Liver (tissue), 3 donors: ENCODE measurements at regions not wholly inside any gene's neighbourhood (a gene's known extent, or its start where the extent isn't known, plus 50 kb on each side); places are given as distances from the start of the nearest gene placed in this dataset.

Experiments
- EGR1 ChIP-seq, 2 donors: IDR thresholded peaks; 2 replicates each; pipeline ENCODE4 v1.6.1; 2016 to 2018; ENCODE audit warnings: antibody characterized with exemption in 2 of 2, low read depth in 2 of 2
- GABPA ChIP-seq, 2 donors: IDR thresholded peaks in 1 of 2; conservative IDR thresholded peaks in 1 of 2; 2 replicates each; pipeline ENCODE4 v1.6.1; 2016; ENCODE audit warnings: antibody characterized with exemption in 2 of 2, mild to moderate bottlenecking in 1 of 2, moderate library complexity in 1 of 2
- HNF4A ChIP-seq, 2 donors: conservative IDR thresholded peaks; 2 replicates each; pipeline ENCODE4 v1.6.1; 2016; ENCODE audit warnings: antibody characterized with exemption in 2 of 2, mild to moderate bottlenecking in 2 of 2
- SP1 ChIP-seq: IDR thresholded peaks from 2 replicates; pipeline ENCODE4 v1.6.1; 2018; ENCODE audit warnings: antibody characterized with exemption, mild to moderate bottlenecking
- TAF1 ChIP-seq: conservative IDR thresholded peaks from 2 replicates; pipeline ENCODE4 v1.6.1; 2016; ENCODE audit warnings: antibody characterized with exemption, mild to moderate bottlenecking
- YY1 ChIP-seq: IDR thresholded peaks from 2 replicates; pipeline ENCODE4 v1.6.1; 2016; ENCODE audit warnings: antibody characterized with exemption, mild to moderate bottlenecking
- TF ChIP-seq, protein P1 (sequence below): fragments of 150-350 bp; IDR thresholded peaks from 2 replicates; pipeline ENCODE4 v1.5.1; 2017; ENCODE audit warnings: improper control_type of control experiment, low read depth, low read length; ENCODE audit not compliant: missing input control
- TF ChIP-seq, protein P2 (sequence below): IDR thresholded peaks from 2 replicates; pipeline ENCODE4 v1.6.1; 2016; ENCODE audit warnings: antibody characterized with exemption
- donor health status: healthy.
- donor health status: healthy.

DNA sequence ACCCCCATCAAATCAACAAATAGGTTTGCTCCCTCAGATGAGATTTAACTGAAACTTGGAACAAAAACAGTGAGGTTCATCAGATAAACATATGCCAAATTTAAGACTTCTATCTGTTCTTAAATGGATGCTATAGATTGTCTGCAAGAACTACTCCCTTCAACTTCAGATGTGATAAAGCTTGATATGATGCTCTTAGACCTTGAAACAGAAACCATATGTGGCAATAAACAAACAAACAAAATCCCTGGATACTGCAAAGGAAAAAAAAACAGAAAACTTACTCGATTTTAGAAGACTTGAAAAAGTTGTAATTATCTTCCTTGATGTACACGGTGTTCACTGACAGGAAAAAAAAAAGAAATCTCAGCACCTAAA lies 286.1 kb upstream of the USP25 start:
- TF ChIP-seq, protein P1, sequence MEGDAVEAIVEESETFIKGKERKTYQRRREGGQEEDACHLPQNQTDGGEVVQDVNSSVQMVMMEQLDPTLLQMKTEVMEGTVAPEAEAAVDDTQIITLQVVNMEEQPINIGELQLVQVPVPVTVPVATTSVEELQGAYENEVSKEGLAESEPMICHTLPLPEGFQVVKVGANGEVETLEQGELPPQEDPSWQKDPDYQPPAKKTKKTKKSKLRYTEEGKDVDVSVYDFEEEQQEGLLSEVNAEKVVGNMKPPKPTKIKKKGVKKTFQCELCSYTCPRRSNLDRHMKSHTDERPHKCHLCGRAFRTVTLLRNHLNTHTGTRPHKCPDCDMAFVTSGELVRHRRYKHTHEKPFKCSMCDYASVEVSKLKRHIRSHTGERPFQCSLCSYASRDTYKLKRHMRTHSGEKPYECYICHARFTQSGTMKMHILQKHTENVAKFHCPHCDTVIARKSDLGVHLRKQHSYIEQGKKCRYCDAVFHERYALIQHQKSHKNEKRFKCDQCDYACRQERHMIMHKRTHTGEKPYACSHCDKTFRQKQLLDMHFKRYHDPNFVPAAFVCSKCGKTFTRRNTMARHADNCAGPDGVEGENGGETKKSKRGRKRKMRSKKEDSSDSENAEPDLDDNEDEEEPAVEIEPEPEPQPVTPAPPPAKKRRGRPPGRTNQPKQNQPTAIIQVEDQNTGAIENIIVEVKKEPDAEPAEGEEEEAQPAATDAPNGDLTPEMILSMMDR, result no peak
- no peak for TF ChIP-seq YY1
- TF ChIP-seq GABPA (IDR thresholded peaks at IDR 0.05 in 1 of 2, conservative IDR thresholded peaks at IDR 0.05 in 1 of 2), result no peak
- TF ChIP-seq, protein P2, sequence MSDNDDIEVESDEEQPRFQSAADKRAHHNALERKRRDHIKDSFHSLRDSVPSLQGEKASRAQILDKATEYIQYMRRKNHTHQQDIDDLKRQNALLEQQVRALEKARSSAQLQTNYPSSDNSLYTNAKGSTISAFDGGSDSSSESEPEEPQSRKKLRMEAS, result no peak
- no peak for TF ChIP-seq SP1
- no peak for TF ChIP-seq TAF1
- no peak for TF ChIP-seq EGR1 (IDR thresholded peaks at IDR 0.05; ENCODE audit: low read depth in 2 of 2)
- TF ChIP-seq HNF4A (conservative IDR thresholded peaks at IDR 0.05), result no peak
